Esophagus muscularis mucosa (tissue), 4 donors: ENCODE measurements at regions not wholly inside any gene's neighbourhood (a gene's known extent, or its start where the extent isn't known, plus 50 kb on each side); places are given as distances from the start of the nearest gene placed in this dataset.

Experiments used
- CTCF ChIP-seq, 3 experiments: fragments of 200-600 bp in 2 of 3; fragments of 450-650 bp in 1 of 3; sonication (generic) in 2 of 3; IDR thresholded peaks; one replicate each; pipeline ENCODE4 v1.5.1; 2017 to 2019; ENCODE audit warnings: antibody characterized with exemption in 3 of 3, mild to moderate bottlenecking in 2 of 3, moderate library complexity in 1 of 3
- EP300 ChIP-seq: sonication (generic); formaldehyde crosslinking; IDR thresholded peaks from one replicate; pipeline ENCODE4 v1.6.1; 2017; ENCODE audit warnings: antibody characterized with exemption
- POLR2A ChIP-seq: fragments of 450-650 bp; IDR thresholded peaks from one replicate; pipeline ENCODE4 v1.6.1; 2017; ENCODE audit warnings: antibody characterized with exemption, moderate library complexity, mild to moderate bottlenecking, low read depth

- no peak for TF ChIP-seq CTCF (IDR thresholded peaks at IDR 0.05)
- no peak for TF ChIP-seq POLR2A
- no peak for TF ChIP-seq EP300
Observed at GRCh38 chr6:30819297-30819917, 64.9 kb upstream of the DDR1 start.
